Liver (tissue), 8 donors: ENCODE measurements at regions not wholly inside any gene's neighbourhood (a gene's known extent, or its start where the extent isn't known, plus 50 kb on each side); places are given as distances from the start of the nearest gene placed in this dataset.

Experiments used
- DNase-seq: peaks from one replicate; pipeline ENCODE4 v3.0.0-alpha.2; 2017; ENCODE audit warnings: low spot score
- H3K27ac ChIP-seq, 2 donors: one replicate each; pipeline ENCODE4 v1.7.0; 2013; ENCODE audit warnings: inconsistent platforms in 2 of 2, low read length in 2 of 2, control low read depth in 1 of 2, low read depth in 1 of 2, mild to moderate bottlenecking in 1 of 2
- H3K27me3 ChIP-seq, 4 donors: one replicate each; pipeline versions ENCODE4 v1.6.1 to v1.7.0; 2013; ENCODE audit warnings: low read length in 3 of 4, inconsistent platforms in 1 of 4, mild to moderate bottlenecking in 1 of 4, moderate library complexity in 1 of 4; ENCODE audit not compliant: control insufficient read depth in 4 of 4, insufficient read depth in 4 of 4
- H3K36me3 ChIP-seq, 4 donors: one replicate each; pipeline versions ENCODE4 v1.6.1 to v1.7.0; 2013; ENCODE audit warnings: low read length in 3 of 4, mild to moderate bottlenecking in 3 of 4, low read depth in 1 of 4, moderate library complexity in 1 of 4; ENCODE audit not compliant: control insufficient read depth in 4 of 4, insufficient read depth in 3 of 4
- H3K4me1 ChIP-seq, 4 donors: one replicate each; pipeline versions ENCODE4 v1.6.1 to v1.7.0; 2013; ENCODE audit warnings: low read length in 3 of 4, mild to moderate bottlenecking in 3 of 4, moderate library complexity in 1 of 4; ENCODE audit not compliant: control insufficient read depth in 4 of 4, insufficient read depth in 4 of 4
- H3K4me3 ChIP-seq, 3 donors: one replicate each; pipeline versions ENCODE4 v1.6.1 to v1.7.0; 2013; ENCODE audit warnings: low read length in 3 of 3, control low read depth in 1 of 3, low read depth in 1 of 3, mild to moderate bottlenecking in 1 of 3
- H3K9ac ChIP-seq, 2 donors: one replicate each; pipeline ENCODE4 v1.7.0; 2013; ENCODE audit warnings: low read length in 2 of 2, mild to moderate bottlenecking in 2 of 2, moderate library complexity in 2 of 2, control low read depth in 1 of 2, low read depth in 1 of 2
- H3K9me3 ChIP-seq, 4 donors: one replicate each; pipeline versions ENCODE4 v1.6.1 to v1.7.0; 2013; ENCODE audit warnings: low read length in 3 of 4; ENCODE audit not compliant: control insufficient read depth in 4 of 4
- EGR1 ChIP-seq, 2 donors: IDR thresholded peaks; 2 replicates each; pipeline ENCODE4 v1.6.1; 2016 to 2018; ENCODE audit warnings: antibody characterized with exemption in 2 of 2, low read depth in 2 of 2
- FOXA1 ChIP-seq: IDR thresholded peaks from 2 replicates; pipeline ENCODE4 v1.6.1; 2016; ENCODE audit warnings: antibody characterized with exemption
- FOXA2 ChIP-seq: IDR thresholded peaks from 2 replicates; pipeline ENCODE4 v1.6.1; 2016; ENCODE audit warnings: antibody characterized with exemption
- GABPA ChIP-seq, 2 donors: IDR thresholded peaks in 1 of 2; conservative IDR thresholded peaks in 1 of 2; 2 replicates each; pipeline ENCODE4 v1.6.1; 2016; ENCODE audit warnings: antibody characterized with exemption in 2 of 2, mild to moderate bottlenecking in 1 of 2, moderate library complexity in 1 of 2
- HNF4A ChIP-seq, 2 donors: conservative IDR thresholded peaks; 2 replicates each; pipeline ENCODE4 v1.6.1; 2016; ENCODE audit warnings: antibody characterized with exemption in 2 of 2, mild to moderate bottlenecking in 2 of 2
- JUND ChIP-seq, 2 donors: IDR thresholded peaks; 2 replicates each; pipeline ENCODE4 v1.6.1; 2016; ENCODE audit warnings: antibody characterized with exemption in 2 of 2
- RAD21 ChIP-seq, 2 donors: IDR thresholded peaks; 2 replicates each; pipeline ENCODE4 v1.6.1; 2016; ENCODE audit warnings: antibody characterized with exemption in 2 of 2, mild to moderate bottlenecking in 2 of 2
- RXRA ChIP-seq, 2 donors: IDR thresholded peaks; 2 replicates each; pipeline ENCODE4 v1.6.1; 2017 to 2018; ENCODE audit warnings: antibody characterized with exemption in 2 of 2, mild to moderate bottlenecking in 1 of 2
- SP1 ChIP-seq: IDR thresholded peaks from 2 replicates; pipeline ENCODE4 v1.6.1; 2018; ENCODE audit warnings: antibody characterized with exemption, mild to moderate bottlenecking
- TAF1 ChIP-seq: conservative IDR thresholded peaks from 2 replicates; pipeline ENCODE4 v1.6.1; 2016; ENCODE audit warnings: antibody characterized with exemption, mild to moderate bottlenecking
- YY1 ChIP-seq: IDR thresholded peaks from 2 replicates; pipeline ENCODE4 v1.6.1; 2016; ENCODE audit warnings: antibody characterized with exemption, mild to moderate bottlenecking
- WGBS: extraction: QIAGEN DNeasy Blood & Tissue Kit; methylation state at CpG from one replicate; pipeline ENCODE4 v1.1.7; 2013; 5-methylcytosine and 5-hydroxymethylcytosine counted together
- TF ChIP-seq, protein P1 (sequence below): IDR thresholded peaks from 2 replicates; pipeline ENCODE4 v1.6.1; 2016; ENCODE audit warnings: antibody characterized with exemption
- TF ChIP-seq, protein P2 (sequence below): IDR thresholded peaks from 2 replicates; pipeline ENCODE4 v1.6.1; 2016; ENCODE audit warnings: antibody characterized with exemption
- TF ChIP-seq, protein P3 (sequence below): fragments of 150-350 bp; IDR thresholded peaks from 2 replicates; pipeline ENCODE4 v1.5.1; 2017; ENCODE audit warnings: improper control_type of control experiment, low read depth, low read length; ENCODE audit not compliant: missing input control
- TF ChIP-seq, protein P4 (sequence below): IDR thresholded peaks from 2 replicates; pipeline ENCODE4 v1.6.1; 2016; ENCODE audit warnings: antibody characterized with exemption
- TF ChIP-seq, protein P5 (sequence below): IDR thresholded peaks from 2 replicates; pipeline ENCODE4 v1.6.1; 2016; ENCODE audit warnings: antibody characterized with exemption, mild to moderate bottlenecking
- donor health status: healthy.
- donor health status: healthy.
- donor health status: healthy.
- donor health status: healthy.
- donor health status: healthy.

DNA sequence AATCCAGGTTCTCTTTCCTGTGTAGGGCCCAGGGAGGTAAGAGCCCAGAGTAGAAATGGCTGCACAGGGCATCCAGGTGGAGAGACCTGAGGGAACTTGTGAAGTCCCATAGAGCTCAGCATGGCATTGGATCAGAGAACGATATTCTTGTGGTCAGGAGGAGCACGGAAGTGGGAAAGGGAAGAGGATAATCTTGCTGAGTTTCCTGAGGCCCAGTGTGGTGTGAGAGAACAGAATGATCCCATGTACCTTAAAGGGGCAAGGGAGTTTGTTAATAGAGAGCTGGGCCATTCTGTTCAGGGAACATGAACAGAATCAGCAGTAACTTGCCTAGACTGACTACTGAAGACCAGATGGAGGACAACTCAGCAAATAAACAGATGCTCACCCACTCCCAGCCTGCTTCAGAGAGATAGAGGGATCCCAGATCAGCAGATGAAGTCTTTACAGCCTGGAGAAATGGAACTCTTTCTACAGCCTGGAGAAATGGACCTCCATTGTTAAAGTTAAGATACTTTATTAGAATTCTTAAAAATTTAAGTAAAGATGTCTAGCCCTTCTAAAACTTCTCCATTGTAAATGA, 119.7 kb upstream of the ELL2 start:
- Histone ChIP-seq H3K9me3 (no peaks in the 10 kb centered on the region), H3K4me1 (peaks cover 0 to 2% (median 0%) of the 10 kb centered on the region in 4 donors), H3K27me3 (no peaks in the 10 kb centered on the region), H3K9ac (no peak overlapping the region), H3K4me3 (no peak overlapping the region), H3K36me3 (no peaks in the 10 kb centered on the region), H3K27ac (no peak overlapping the region)
- 85% methylated on average over 2 of the region's 2 CpGs for WGBS
- no peak for TF ChIP-seq SP1
- TF ChIP-seq RXRA (IDR thresholded peaks at IDR 0.05), result no peak
- no peak for TF ChIP-seq FOXA1
- no peak for TF ChIP-seq TAF1
- TF ChIP-seq, protein P1, sequence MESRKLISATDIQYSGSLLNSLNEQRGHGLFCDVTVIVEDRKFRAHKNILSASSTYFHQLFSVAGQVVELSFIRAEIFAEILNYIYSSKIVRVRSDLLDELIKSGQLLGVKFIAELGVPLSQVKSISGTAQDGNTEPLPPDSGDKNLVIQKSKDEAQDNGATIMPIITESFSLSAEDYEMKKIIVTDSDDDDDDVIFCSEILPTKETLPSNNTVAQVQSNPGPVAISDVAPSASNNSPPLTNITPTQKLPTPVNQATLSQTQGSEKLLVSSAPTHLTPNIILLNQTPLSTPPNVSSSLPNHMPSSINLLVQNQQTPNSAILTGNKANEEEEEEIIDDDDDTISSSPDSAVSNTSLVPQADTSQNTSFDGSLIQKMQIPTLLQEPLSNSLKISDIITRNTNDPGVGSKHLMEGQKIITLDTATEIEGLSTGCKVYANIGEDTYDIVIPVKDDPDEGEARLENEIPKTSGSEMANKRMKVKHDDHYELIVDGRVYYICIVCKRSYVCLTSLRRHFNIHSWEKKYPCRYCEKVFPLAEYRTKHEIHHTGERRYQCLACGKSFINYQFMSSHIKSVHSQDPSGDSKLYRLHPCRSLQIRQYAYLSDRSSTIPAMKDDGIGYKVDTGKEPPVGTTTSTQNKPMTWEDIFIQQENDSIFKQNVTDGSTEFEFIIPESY, result no peak
- TF ChIP-seq RAD21 (IDR thresholded peaks at IDR 0.05), result no peak
- TF ChIP-seq EGR1 (IDR thresholded peaks at IDR 0.05; ENCODE audit: low read depth in 2 of 2), result no peak
- no peak for TF ChIP-seq HNF4A (conservative IDR thresholded peaks at IDR 0.05)
- TF ChIP-seq, protein P2, sequence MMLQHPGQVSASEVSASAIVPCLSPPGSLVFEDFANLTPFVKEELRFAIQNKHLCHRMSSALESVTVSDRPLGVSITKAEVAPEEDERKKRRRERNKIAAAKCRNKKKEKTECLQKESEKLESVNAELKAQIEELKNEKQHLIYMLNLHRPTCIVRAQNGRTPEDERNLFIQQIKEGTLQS, result no peak
- TF ChIP-seq YY1, result no peak
- TF ChIP-seq, protein P3, sequence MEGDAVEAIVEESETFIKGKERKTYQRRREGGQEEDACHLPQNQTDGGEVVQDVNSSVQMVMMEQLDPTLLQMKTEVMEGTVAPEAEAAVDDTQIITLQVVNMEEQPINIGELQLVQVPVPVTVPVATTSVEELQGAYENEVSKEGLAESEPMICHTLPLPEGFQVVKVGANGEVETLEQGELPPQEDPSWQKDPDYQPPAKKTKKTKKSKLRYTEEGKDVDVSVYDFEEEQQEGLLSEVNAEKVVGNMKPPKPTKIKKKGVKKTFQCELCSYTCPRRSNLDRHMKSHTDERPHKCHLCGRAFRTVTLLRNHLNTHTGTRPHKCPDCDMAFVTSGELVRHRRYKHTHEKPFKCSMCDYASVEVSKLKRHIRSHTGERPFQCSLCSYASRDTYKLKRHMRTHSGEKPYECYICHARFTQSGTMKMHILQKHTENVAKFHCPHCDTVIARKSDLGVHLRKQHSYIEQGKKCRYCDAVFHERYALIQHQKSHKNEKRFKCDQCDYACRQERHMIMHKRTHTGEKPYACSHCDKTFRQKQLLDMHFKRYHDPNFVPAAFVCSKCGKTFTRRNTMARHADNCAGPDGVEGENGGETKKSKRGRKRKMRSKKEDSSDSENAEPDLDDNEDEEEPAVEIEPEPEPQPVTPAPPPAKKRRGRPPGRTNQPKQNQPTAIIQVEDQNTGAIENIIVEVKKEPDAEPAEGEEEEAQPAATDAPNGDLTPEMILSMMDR, result no peak
- TF ChIP-seq, protein P4, sequence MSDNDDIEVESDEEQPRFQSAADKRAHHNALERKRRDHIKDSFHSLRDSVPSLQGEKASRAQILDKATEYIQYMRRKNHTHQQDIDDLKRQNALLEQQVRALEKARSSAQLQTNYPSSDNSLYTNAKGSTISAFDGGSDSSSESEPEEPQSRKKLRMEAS, result no peak
- TF ChIP-seq GABPA (IDR thresholded peaks at IDR 0.05 in 1 of 2, conservative IDR thresholded peaks at IDR 0.05 in 1 of 2), result no peak
- TF ChIP-seq FOXA2, result no peak
- TF ChIP-seq, protein P5, sequence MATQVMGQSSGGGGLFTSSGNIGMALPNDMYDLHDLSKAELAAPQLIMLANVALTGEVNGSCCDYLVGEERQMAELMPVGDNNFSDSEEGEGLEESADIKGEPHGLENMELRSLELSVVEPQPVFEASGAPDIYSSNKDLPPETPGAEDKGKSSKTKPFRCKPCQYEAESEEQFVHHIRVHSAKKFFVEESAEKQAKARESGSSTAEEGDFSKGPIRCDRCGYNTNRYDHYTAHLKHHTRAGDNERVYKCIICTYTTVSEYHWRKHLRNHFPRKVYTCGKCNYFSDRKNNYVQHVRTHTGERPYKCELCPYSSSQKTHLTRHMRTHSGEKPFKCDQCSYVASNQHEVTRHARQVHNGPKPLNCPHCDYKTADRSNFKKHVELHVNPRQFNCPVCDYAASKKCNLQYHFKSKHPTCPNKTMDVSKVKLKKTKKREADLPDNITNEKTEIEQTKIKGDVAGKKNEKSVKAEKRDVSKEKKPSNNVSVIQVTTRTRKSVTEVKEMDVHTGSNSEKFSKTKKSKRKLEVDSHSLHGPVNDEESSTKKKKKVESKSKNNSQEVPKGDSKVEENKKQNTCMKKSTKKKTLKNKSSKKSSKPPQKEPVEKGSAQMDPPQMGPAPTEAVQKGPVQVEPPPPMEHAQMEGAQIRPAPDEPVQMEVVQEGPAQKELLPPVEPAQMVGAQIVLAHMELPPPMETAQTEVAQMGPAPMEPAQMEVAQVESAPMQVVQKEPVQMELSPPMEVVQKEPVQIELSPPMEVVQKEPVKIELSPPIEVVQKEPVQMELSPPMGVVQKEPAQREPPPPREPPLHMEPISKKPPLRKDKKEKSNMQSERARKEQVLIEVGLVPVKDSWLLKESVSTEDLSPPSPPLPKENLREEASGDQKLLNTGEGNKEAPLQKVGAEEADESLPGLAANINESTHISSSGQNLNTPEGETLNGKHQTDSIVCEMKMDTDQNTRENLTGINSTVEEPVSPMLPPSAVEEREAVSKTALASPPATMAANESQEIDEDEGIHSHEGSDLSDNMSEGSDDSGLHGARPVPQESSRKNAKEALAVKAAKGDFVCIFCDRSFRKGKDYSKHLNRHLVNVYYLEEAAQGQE, result no peak
- TF ChIP-seq JUND (IDR thresholded peaks at IDR 0.05), result no peak
- DNase-seq, result peak; percentile 47
